H1 (cell line): ENCODE measurements at regions not wholly inside any gene's neighbourhood (a gene's known extent, or its start where the extent isn't known, plus 50 kb on each side); places are given as distances from the start of the nearest gene placed in this dataset.

Source experiments
- CTCF ChIA-PET: fragments of 300-600 bp; sonication (Branson Sonifier 250); formaldehyde crosslinking; loops from one replicate; lab custom pipeline; 2021; ENCODE audit not compliant: partially characterized antibody; lab: Charles Lee
- POLR2A ChIA-PET: fragments of 300-600 bp; sonication (Branson Sonifier 250); formaldehyde crosslinking; loops from one replicate; lab custom pipeline; 2021; ENCODE audit warnings: inconsistent platforms; ENCODE audit not compliant: partially characterized antibody; lab: Charles Lee
- DNase-seq, 2 experiments: peaks; one replicate each; pipeline versions ENCODE4 v3.0.0 to v3.0.0-alpha.2; 2010 to 2022; ENCODE audit warnings: low spot score in 2 of 2, low read depth in 1 of 2, mixed read lengths in 1 of 2
- FAIRE-seq: peaks from 2 replicates; lab custom pipeline; 2011; peaks lifted over from hg19 to GRCh38; lab: Jason Lieb, UNC
- H2AFZ ChIP-seq: 2 replicates; pipeline ENCODE4 v1.8.1; 2012; ENCODE audit warnings: low read length, inconsistent platforms
- H2AK5ac ChIP-seq: 2 replicates; pipeline ENCODE4 v1.6.1; 2013; ENCODE audit warnings: low read depth, low read length
- H2BK120ac ChIP-seq: replicated peaks from 2 replicates; pipeline ENCODE3; 2013; ENCODE audit warnings: low read depth, low read length, inconsistent platforms
- H2BK12ac ChIP-seq: 2 replicates; pipeline ENCODE4 v1.6.1; 2013; ENCODE audit warnings: low read depth, low read length
- H2BK15ac ChIP-seq: 2 replicates; pipeline ENCODE4 v1.6.1; 2013; ENCODE audit warnings: low read length
- H2BK20ac ChIP-seq: 2 replicates; pipeline ENCODE4 v1.6.1; 2013; ENCODE audit warnings: low read length
- H2BK5ac ChIP-seq: 2 replicates; pipeline ENCODE4 v1.6.1; 2013; ENCODE audit warnings: low read depth, low read length
- H3K14ac ChIP-seq: 2 replicates; pipeline ENCODE4 v1.6.1; 2013; ENCODE audit warnings: inconsistent platforms; ENCODE audit not compliant: insufficient read length
- H3K18ac ChIP-seq: 2 replicates; pipeline ENCODE4 v1.6.1; 2013; ENCODE audit warnings: low read length; ENCODE audit errors: extremely low read depth
- H3K23ac ChIP-seq: 2 replicates; pipeline ENCODE4 v1.6.1; 2013; ENCODE audit warnings: inconsistent platforms; ENCODE audit not compliant: insufficient read length
- H3K23me2 ChIP-seq: 2 replicates; pipeline ENCODE4 v1.6.1; 2013; ENCODE audit warnings: low read depth, low read length
- H3K27ac ChIP-seq: 2 replicates; pipeline ENCODE4 v1.6.1; 2011; ENCODE audit warnings: low read depth, low read length, inconsistent platforms
- H3K27me3 ChIP-seq, 4 experiments: replicated peaks in 1 of 4; 1 replicate in 1 of 4; 2 replicates in 3 of 4; pipeline versions ENCODE4 v1.6.1 to v1.8.1; 2011 to 2013; ENCODE audit warnings: low read length in 3 of 4, mild to moderate bottlenecking in 3 of 4, inconsistent platforms in 2 of 4, mixed read lengths in 2 of 4, moderate library complexity in 1 of 4; ENCODE audit not compliant: control insufficient read depth in 3 of 4, insufficient read depth in 3 of 4; ENCODE audit errors: extremely low read depth in 1 of 4
- H3K36me3 ChIP-seq, 4 experiments: 2 replicates each; pipeline versions ENCODE4 v1.6.1 to v1.8.1; 2011 to 2013; ENCODE audit warnings: mild to moderate bottlenecking in 4 of 4, low read length in 3 of 4, moderate library complexity in 2 of 4, control low read depth in 1 of 4, inconsistent platforms in 1 of 4; ENCODE audit not compliant: insufficient read depth in 4 of 4, control insufficient read depth in 2 of 4
- H3K4ac ChIP-seq: replicated peaks from 2 replicates; pipeline ENCODE3; 2013; ENCODE audit warnings: low read length, low read depth, mixed read lengths, inconsistent platforms; ENCODE audit not compliant: insufficient read length
- H3K4me1 ChIP-seq, 4 experiments: replicated peaks in 1 of 4; 1 replicate in 1 of 4; 2 replicates in 3 of 4; pipeline versions ENCODE4 v1.6.1 to v1.8.1; 2011 to 2013; ENCODE audit warnings: low read length in 3 of 4, inconsistent platforms in 2 of 4, mixed read lengths in 1 of 4; ENCODE audit not compliant: insufficient read depth in 4 of 4, control insufficient read depth in 3 of 4
- H3K4me2 ChIP-seq, 2 experiments: 2 replicates each; pipeline versions ENCODE4 v1.6.1 to v1.8.1; 2011 to 2013; ENCODE audit warnings: low read depth in 2 of 2, low read length in 2 of 2, control low read depth in 1 of 2, inconsistent platforms in 1 of 2, mild to moderate bottlenecking in 1 of 2; ENCODE audit not compliant: insufficient read depth in 1 of 2
- H3K4me3 ChIP-seq, 4 experiments: fragments of 200-600, 300-600 bp in 1 of 4; sonication (generic), shearing (Covaris generic), sonication (Bioruptor Twin) in 1 of 4; 2 replicates each; pipeline versions ENCODE4 v1.5.1 to v1.8.1; 2011 to 2016; ENCODE audit warnings: low read length in 4 of 4, low read depth in 3 of 4, control low read depth in 2 of 4, inconsistent platforms in 2 of 4, mild to moderate bottlenecking in 2 of 4, mixed read lengths in 1 of 4, moderate library complexity in 1 of 4; ENCODE audit not compliant: insufficient read depth in 2 of 4; ENCODE audit errors: extremely low read depth in 1 of 4
- H3K56ac ChIP-seq: replicated peaks from 2 replicates; pipeline ENCODE3; 2013; ENCODE audit warnings: low read depth, mild to moderate bottlenecking, mixed read lengths, low read length, inconsistent platforms; ENCODE audit not compliant: insufficient read length
- H3K79me1 ChIP-seq: 2 replicates; pipeline ENCODE4 v1.6.1; 2013; ENCODE audit warnings: low read depth, low read length, control low read depth
- H3K79me2 ChIP-seq, 2 experiments: 2 replicates each; pipeline versions ENCODE4 v1.6.1 to v1.8.1; 2012 to 2013; ENCODE audit warnings: low read length in 2 of 2, mild to moderate bottlenecking in 2 of 2, inconsistent platforms in 1 of 2; ENCODE audit not compliant: insufficient read depth in 2 of 2, control insufficient read depth in 1 of 2
- H3K9ac ChIP-seq, 4 experiments: replicated peaks in 1 of 4; 1 replicate in 1 of 4; 2 replicates in 3 of 4; pipeline versions ENCODE4 v1.6.1 to v1.8.1; 2011 to 2013; ENCODE audit warnings: low read depth in 3 of 4, low read length in 3 of 4, control low read depth in 2 of 4, mild to moderate bottlenecking in 2 of 4, moderate library complexity in 2 of 4, inconsistent platforms in 1 of 4; ENCODE audit errors: extremely low read depth in 1 of 4
- H3K9me3 ChIP-seq, 2 experiments: 2 replicates each; pipeline versions ENCODE4 v1.6.1 to v1.8.1; 2012 to 2013; ENCODE audit warnings: mild to moderate bottlenecking in 2 of 2, moderate library complexity in 2 of 2, control low read depth in 1 of 2, inconsistent platforms in 1 of 2, low read depth in 1 of 2, low read length in 1 of 2, mixed read lengths in 1 of 2; ENCODE audit not compliant: insufficient read depth in 2 of 2
- H4K20me1 ChIP-seq, 2 experiments: replicated peaks in 1 of 2; 2 replicates each; pipeline versions ENCODE3 to v1.8.1; 2011 to 2013; ENCODE audit warnings: inconsistent platforms in 2 of 2, low read length in 2 of 2, mild to moderate bottlenecking in 1 of 2; ENCODE audit not compliant: insufficient read depth in 2 of 2, control insufficient read depth in 1 of 2
- H4K5ac ChIP-seq: 2 replicates; pipeline ENCODE4 v1.6.1; 2013; ENCODE audit warnings: low read length, low read depth, mixed read lengths, inconsistent platforms; ENCODE audit not compliant: insufficient read length
- H4K8ac ChIP-seq: 2 replicates; pipeline ENCODE4 v1.8.0; 2013; ENCODE audit warnings: mild to moderate bottlenecking, moderate library complexity, low read length, inconsistent platforms; ENCODE audit not compliant: insufficient read depth; ENCODE audit errors: extremely low read depth
- H4K91ac ChIP-seq: replicated peaks from 2 replicates; pipeline ENCODE3; 2013; ENCODE audit warnings: low read length, mixed read lengths, inconsistent platforms; ENCODE audit not compliant: insufficient read length
- E2F6 ChIP-seq: IDR thresholded peaks from 2 replicates; pipeline ENCODE4 v1.6.1; 2012; ENCODE audit warnings: inconsistent platforms
- EP300 ChIP-seq, 2 experiments: IDR thresholded peaks; 1 replicate in 1 of 2; 2 replicates in 1 of 2; pipeline ENCODE4 v1.6.1; 2011 to 2012; ENCODE audit warnings: low read depth in 2 of 2, low read length in 2 of 2, mild to moderate bottlenecking in 2 of 2, borderline replicate concordance in 1 of 2, inconsistent platforms in 1 of 2, moderate library complexity in 1 of 2
- YY1 ChIP-seq: IDR thresholded peaks from 2 replicates; pipeline ENCODE4 v1.6.1; 2011; ENCODE audit warnings: low read depth, mild to moderate bottlenecking, low read length
- WGBS, 2 experiments: shearing (Covaris generic) in 1 of 2; methylation state at CpG; one replicate each; pipeline versions ENCODE4 v1.1.6 to v1.1.7; 2013 to 2015; ENCODE audit warnings: low lambda C conversion rate in 2 of 2, mixed read lengths in 2 of 2, inconsistent platforms in 1 of 2, low coverage in 1 of 2, missing lambda C conversion rate in 1 of 2; ENCODE audit not compliant: insufficient replicate concordance in 2 of 2, insufficient coverage in 1 of 2, insufficient read length in 1 of 2; ENCODE audit errors: extremely low coverage in 1 of 2, missing lambda C conversion rate in 1 of 2; 5-methylcytosine and 5-hydroxymethylcytosine counted together

GRCh38 chr9:85322592-85322991 is 419.2 kb downstream of the AGTPBP1 start:
- Histone ChIP-seq H3K4me2 (no peak overlapping the region), H3K36me3 (no peaks in the 10 kb centered on the region), H3K23me2 (no peaks in the 10 kb centered on the region), H3K4me1 (no peaks in the 10 kb centered on the region), H3K9ac (no peak overlapping the region), H4K8ac (no peak overlapping the region), H2AK5ac (no peak overlapping the region), H2BK12ac (no peak overlapping the region), H3K4ac (no peak overlapping the region), H3K27me3 (no peaks in the 10 kb centered on the region), H3K23ac (no peak overlapping the region), H2BK5ac (no peak overlapping the region), H4K20me1 (no peaks in the 10 kb centered on the region), H2BK20ac (no peak overlapping the region), H3K79me2 (no peaks in the 10 kb centered on the region), H3K27ac (no peak overlapping the region), H4K91ac (no peak overlapping the region), H3K9me3 (no peaks in the 10 kb centered on the region; a peak in 1 of 4 replicates), H3K56ac (no peak overlapping the region), H2BK15ac (no peak overlapping the region), H4K5ac (no peak overlapping the region), H3K14ac (no peak overlapping the region), H2BK120ac (no peak overlapping the region), H3K79me1 (no peaks in the 10 kb centered on the region), H3K18ac (no peak overlapping the region), H3K4me3 (no peak overlapping the region), H2AFZ (no peak overlapping the region)
- FAIRE-seq (no peak), DNase-seq (no peak)
- CTCF ChIA-PET, result interaction anchor here (1.6 kb wide), 1 partner anchor 103 kb away, joined by 3 read pairs; no protein-coding TSS in a partner anchor
- 79% methylated on average over 4 of the region's 4 CpGs; no CpG with 5 or more reads in 1 of the 2 experiments for WGBS, 2 experiments
- TF ChIP-seq E2F6 (no peak), EP300 (IDR thresholded peaks at IDR 0.05; ENCODE audit: borderline replicate concordance in 1 of 2, low read depth in 2 of 2, low read length in 2 of 2) (no peak), YY1 (no peak)
- POLR2A ChIA-PET, result no interaction called here
